Natural killer cell (primary cell): ENCODE measurements at regions not wholly inside any gene's neighbourhood (a gene's known extent, or its start where the extent isn't known, plus 50 kb on each side); places are given as distances from the start of the nearest gene placed in this dataset.
A peak's percentile ranks its signal among the peaks of the same experiment; 100 is the strongest.

Source experiments
- ATAC-seq, 3 donors: fragments of 150-1000 bp in 2 of 3; fragments of 200-7000 bp in 1 of 3; cut with Tn5 transposase; 1 replicate in 1 of 3; 2 replicates in 2 of 3; pipeline ENCODE4 v1.10.0; 2021; ENCODE audit warnings: mild to moderate bottlenecking in 2 of 3, moderate library complexity in 2 of 3
- DNase-seq, 2 donors: peaks; one replicate each; pipeline versions ENCODE4 v3.0.0 to v3.0.0-alpha.2; 2013 to 2021; ENCODE audit warnings: mixed read lengths in 1 of 2
- H3K27ac ChIP-seq: one replicate; pipeline ENCODE4 v1.5.1; 2013; ENCODE audit warnings: mild to moderate bottlenecking, low read length
- H3K27me3 ChIP-seq: one replicate; pipeline ENCODE4 v1.6.1; 2013; ENCODE audit warnings: low read length; ENCODE audit not compliant: control insufficient read depth, insufficient read depth
- H3K36me3 ChIP-seq: one replicate; pipeline ENCODE4 v1.6.1; 2013; ENCODE audit warnings: low read length; ENCODE audit not compliant: control insufficient read depth, insufficient read depth
- H3K4me1 ChIP-seq: one replicate; pipeline ENCODE4 v1.6.1; 2013; ENCODE audit warnings: low read length; ENCODE audit not compliant: control insufficient read depth, insufficient read depth
- H3K4me3 ChIP-seq: one replicate; pipeline ENCODE4 v1.5.1; 2013; ENCODE audit warnings: low read length
- H3K9me3 ChIP-seq: one replicate; pipeline ENCODE4 v1.6.1; 2013; ENCODE audit warnings: low read length; ENCODE audit not compliant: control insufficient read depth, insufficient read depth
- H3K27ac Mint-ChIP-seq, 2 donors: one replicate each; pipeline ENCODE4 v1.8.0; 2022; ENCODE audit warnings: mild to moderate bottlenecking in 2 of 2, mixed read lengths in 2 of 2, moderate library complexity in 1 of 2
- H3K27me3 Mint-ChIP-seq, 2 donors: one replicate each; pipeline ENCODE4 v1.8.0; 2022; ENCODE audit warnings: low read depth in 2 of 2, mixed read lengths in 2 of 2
- H3K36me3 Mint-ChIP-seq: one replicate; pipeline ENCODE4 v1.8.0; 2022; ENCODE audit warnings: mixed read lengths
- H3K4me1 Mint-ChIP-seq, 2 donors: one replicate each; pipeline ENCODE4 v1.8.0; 2022; ENCODE audit warnings: mixed read lengths in 2 of 2
- H3K4me3 Mint-ChIP-seq: one replicate; pipeline ENCODE4 v1.8.0; 2022; ENCODE audit warnings: mild to moderate bottlenecking, moderate library complexity, mixed read lengths
- H3K9me3 Mint-ChIP-seq, 2 donors: one replicate each; pipeline ENCODE4 v1.8.0; 2022; ENCODE audit warnings: mixed read lengths in 2 of 2
- WGBS: methylation state at CpG from one replicate; pipeline ENCODE4 v1.1.7; 2013; ENCODE audit warnings: missing lambda C conversion rate; ENCODE audit not compliant: insufficient coverage; 5-methylcytosine and 5-hydroxymethylcytosine counted together
- intact Hi-C: fragments of 100-400 bp; cut with micrococcal nuclease; formaldehyde crosslinking; loops from one replicate; pipeline ENCODE4 v1.14.2; 2022
- TF ChIP-seq, protein P1 (sequence below): fragments of 200-600 bp; IDR thresholded peaks from one replicate; pipeline ENCODE4 v1.8.0; 2022; ENCODE audit warnings: antibody characterized with exemption

DNA sequence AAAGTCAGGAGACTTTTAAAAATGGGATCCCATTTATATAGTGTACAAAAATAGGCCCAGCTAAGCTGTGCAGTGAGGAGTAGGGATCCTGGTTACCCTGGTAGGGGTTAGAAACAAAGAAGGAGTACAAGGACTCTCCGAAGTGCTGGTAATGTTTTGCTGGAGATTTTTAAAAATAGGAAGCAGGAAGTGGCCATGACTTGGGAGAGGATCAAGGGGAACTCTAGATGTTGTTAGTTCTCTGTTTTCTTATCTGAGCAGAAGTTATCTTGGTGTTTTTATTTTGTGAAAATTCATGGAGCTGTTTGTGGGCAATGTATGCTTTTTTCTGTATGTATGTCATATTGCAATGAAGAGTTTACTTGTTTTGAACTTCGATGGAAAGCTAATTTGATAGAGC, 373.9 kb downstream of the SFMBT2 start:
- H3K9me3 ChIP-seq = no peaks in the 10 kb centered on the region
- WGBS = 76% methylated on average over 2 of the region's 2 CpGs
- ATAC-seq (no peak), DNase-seq (no peak)
- no peaks in the 10 kb centered on the region for H3K36me3 Mint-ChIP-seq
- H3K27ac Mint-ChIP-seq = peak overlapping the region; percentile 93
- H3K27me3 ChIP-seq = no peaks in the 10 kb centered on the region
- peaks cover 94 to 95% of the 10 kb centered on the region in 2 donors for H3K4me1 Mint-ChIP-seq
- TF ChIP-seq, protein P1, sequence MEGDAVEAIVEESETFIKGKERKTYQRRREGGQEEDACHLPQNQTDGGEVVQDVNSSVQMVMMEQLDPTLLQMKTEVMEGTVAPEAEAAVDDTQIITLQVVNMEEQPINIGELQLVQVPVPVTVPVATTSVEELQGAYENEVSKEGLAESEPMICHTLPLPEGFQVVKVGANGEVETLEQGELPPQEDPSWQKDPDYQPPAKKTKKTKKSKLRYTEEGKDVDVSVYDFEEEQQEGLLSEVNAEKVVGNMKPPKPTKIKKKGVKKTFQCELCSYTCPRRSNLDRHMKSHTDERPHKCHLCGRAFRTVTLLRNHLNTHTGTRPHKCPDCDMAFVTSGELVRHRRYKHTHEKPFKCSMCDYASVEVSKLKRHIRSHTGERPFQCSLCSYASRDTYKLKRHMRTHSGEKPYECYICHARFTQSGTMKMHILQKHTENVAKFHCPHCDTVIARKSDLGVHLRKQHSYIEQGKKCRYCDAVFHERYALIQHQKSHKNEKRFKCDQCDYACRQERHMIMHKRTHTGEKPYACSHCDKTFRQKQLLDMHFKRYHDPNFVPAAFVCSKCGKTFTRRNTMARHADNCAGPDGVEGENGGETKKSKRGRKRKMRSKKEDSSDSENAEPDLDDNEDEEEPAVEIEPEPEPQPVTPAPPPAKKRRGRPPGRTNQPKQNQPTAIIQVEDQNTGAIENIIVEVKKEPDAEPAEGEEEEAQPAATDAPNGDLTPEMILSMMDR = no peak
- peaks cover 36% of the 10 kb centered on the region for H3K4me1 ChIP-seq
- peak overlapping the region; percentile 4 for H3K4me3 Mint-ChIP-seq
- no peak overlapping the region for H3K4me3 ChIP-seq
- no peak overlapping the region for H3K27ac ChIP-seq
- no peaks in the 10 kb centered on the region for H3K27me3 Mint-ChIP-seq
- no peaks in the 10 kb centered on the region for H3K36me3 ChIP-seq
- intact Hi-C loops = loop anchor here (10.0 kb wide), 2 partner anchors 378 to 542 kb away; partner anchors contain the start of gene SFMBT2
- peaks cover 0 to 3% of the 10 kb centered on the region in 2 donors for H3K9me3 Mint-ChIP-seq

DNA sequence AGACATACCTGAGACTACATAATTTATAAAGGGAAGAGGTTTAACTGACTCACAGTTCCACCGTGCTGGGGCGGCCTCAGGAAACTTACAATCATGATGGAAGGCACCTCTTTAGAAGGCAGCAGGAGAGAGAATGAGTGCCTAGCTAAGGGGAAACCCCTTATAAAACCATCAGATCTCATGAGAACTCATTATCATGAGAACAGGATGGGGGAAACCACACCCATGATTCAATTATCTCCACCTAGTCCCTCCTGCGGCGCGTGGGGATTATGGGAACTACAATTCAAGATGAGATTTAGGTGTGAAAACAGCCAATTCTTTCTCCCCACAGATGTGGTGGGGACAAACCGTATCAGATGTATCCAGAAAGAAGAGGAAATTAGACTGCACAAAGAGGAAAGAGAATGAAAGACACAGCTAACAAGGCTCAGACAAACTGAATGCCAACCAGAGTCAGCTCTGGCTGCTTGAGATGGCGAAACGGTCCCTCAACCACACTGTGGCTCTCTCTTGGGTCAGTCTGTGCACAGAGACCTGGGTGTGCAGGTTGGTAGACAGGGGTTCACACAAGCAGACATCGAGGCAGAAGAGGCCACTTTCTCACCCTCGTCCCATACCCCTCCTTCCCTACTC, 375.6 kb downstream of the SFMBT2 start:
- Mint-ChIP-seq H3K4me3 (peak overlapping the region; percentile 84), H3K36me3 (no peaks in the 10 kb centered on the region), H3K9me3 (peaks cover 0 to 6% of the 10 kb centered on the region in 2 donors), H3K27me3 (no peaks in the 10 kb centered on the region), H3K4me1 (peaks cover 93 to 94% of the 10 kb centered on the region in 2 donors), H3K27ac (peak overlapping the region; percentile 93)
- peak overlapping the region; percentile 50 for H3K27ac ChIP-seq
- ATAC-seq (peak; percentile 51 to 60 (median 53)), DNase-seq (peak; percentile 32 to 34)
- no peaks in the 10 kb centered on the region for H3K36me3 ChIP-seq
- WGBS = 27% methylated on average over 5 of the region's 10 CpGs
- H3K9me3 ChIP-seq = no peaks in the 10 kb centered on the region
- H3K27me3 ChIP-seq = no peaks in the 10 kb centered on the region
- TF ChIP-seq, protein P1 = no peak
- peaks cover 38% of the 10 kb centered on the region for H3K4me1 ChIP-seq
- H3K4me3 ChIP-seq = no peak overlapping the region
- intact Hi-C loops = loop anchor here (1.0 to 10.0 kb wide), 4 partner anchors 36 to 540 kb away; partner anchors contain the start of gene SFMBT2

DNA sequence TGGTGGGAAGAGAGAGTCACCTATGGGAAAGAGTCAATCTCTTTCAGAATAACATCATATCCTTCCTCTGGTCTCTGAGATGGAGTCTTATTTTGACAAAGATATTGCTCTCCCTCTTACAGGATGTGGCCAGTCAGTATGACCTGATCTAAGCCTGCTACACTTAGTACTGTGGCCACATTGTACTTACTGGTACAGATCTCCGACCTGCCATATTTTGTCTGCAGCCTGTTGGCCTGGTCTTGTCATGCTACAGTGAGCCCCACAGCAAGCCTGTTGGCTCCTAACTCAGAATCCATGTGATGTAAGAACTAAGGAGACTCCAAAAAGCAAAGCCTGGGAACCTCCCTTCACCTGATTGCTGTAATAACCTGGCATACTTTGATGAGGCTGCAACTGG, 377.8 kb downstream of the SFMBT2 start:
- peaks cover 5% of the 10 kb centered on the region for H3K9me3 ChIP-seq
- no peaks in the 10 kb centered on the region for H3K27me3 ChIP-seq
- TF ChIP-seq, protein P1 = no peak
- no peak overlapping the region for H3K4me3 ChIP-seq
- H3K27ac ChIP-seq = peak overlapping the region; percentile 60
- no peaks in the 10 kb centered on the region for H3K36me3 ChIP-seq
- Mint-ChIP-seq H3K36me3 (no peaks in the 10 kb centered on the region), H3K27ac (peak overlapping the region; percentile 93), H3K4me1 (peaks cover 93 to 94% of the 10 kb centered on the region in 2 donors), H3K4me3 (peak overlapping the region; percentile 71), H3K27me3 (no peaks in the 10 kb centered on the region), H3K9me3 (peaks cover 8 to 16% of the 10 kb centered on the region in 2 donors)
- DNase-seq = no peak
- intact Hi-C loops = loop anchor here (5.0 to 10.0 kb wide), 3 partner anchors 209 to 538 kb away; partner anchors contain the start of gene SFMBT2
- ATAC-seq = peak; percentile 10 to 47 (median 44)
- WGBS = 28% methylated on average over 1 of the region's 1 CpG
- H3K4me1 ChIP-seq = peaks cover 59% of the 10 kb centered on the region
